Stomach (tissue), 4 donors: ENCODE measurements at regions not wholly inside any gene's neighbourhood (a gene's known extent, or its start where the extent isn't known, plus 50 kb on each side); places are given as distances from the start of the nearest gene placed in this dataset.

ENCODE experiments used
- CTCF ChIP-seq, 7 experiments: fragments of 450-650 bp in 4 of 7; fragments of 200-600 bp in 3 of 7; sonication (generic) in 3 of 7; IDR thresholded peaks; one replicate each; pipeline ENCODE4 v1.5.1; 2016 to 2019; ENCODE audit warnings: antibody characterized with exemption in 7 of 7, control low read depth in 2 of 7, mild to moderate bottlenecking in 1 of 7
- EP300 ChIP-seq: sonication (generic); formaldehyde crosslinking; IDR thresholded peaks from one replicate; pipeline ENCODE4 v1.6.1; 2017; ENCODE audit warnings: antibody characterized with exemption
- POLR2A ChIP-seq, 4 donors: fragments of 450-650 bp; IDR thresholded peaks; one replicate each; pipeline ENCODE4 v1.6.1; 2016; ENCODE audit warnings: antibody characterized with exemption in 4 of 4, control low read depth in 2 of 4, mild to moderate bottlenecking in 1 of 4, moderate library complexity in 1 of 4
- POLR2AphosphoS5 ChIP-seq, 3 donors: sonication (generic); formaldehyde crosslinking; IDR thresholded peaks; one replicate each; pipeline ENCODE4 v1.6.1; 2016; ENCODE audit warnings: antibody characterized with exemption in 3 of 3

- TF ChIP-seq CTCF (IDR thresholded peaks at IDR 0.05): no peak
- TF ChIP-seq POLR2A (IDR thresholded peaks at IDR 0.05): no peak
- TF ChIP-seq POLR2AphosphoS5 (IDR thresholded peaks at IDR 0.05): no peak
- no peak for TF ChIP-seq EP300
Observed at GRCh38 chr6:165886169-165886568, 223.1 kb upstream of the PDE10A start.
